HG02840 (cell line): ENCODE measurements at regions not wholly inside any gene's neighbourhood (a gene's known extent, or its start where the extent isn't known, plus 50 kb on each side); places are given as distances from the start of the nearest gene placed in this dataset.

Source experiments
- ATAC-seq: cut with Tn5 transposase; IDR thresholded peaks from one replicate; pipeline ENCODE4 v1.9.1; 2021; ENCODE audit warnings: mild to moderate bottlenecking, moderate library complexity, moderate number of reproducible peaks; ENCODE audit not compliant: unreplicated experiment, low FRiP score

DNA sequence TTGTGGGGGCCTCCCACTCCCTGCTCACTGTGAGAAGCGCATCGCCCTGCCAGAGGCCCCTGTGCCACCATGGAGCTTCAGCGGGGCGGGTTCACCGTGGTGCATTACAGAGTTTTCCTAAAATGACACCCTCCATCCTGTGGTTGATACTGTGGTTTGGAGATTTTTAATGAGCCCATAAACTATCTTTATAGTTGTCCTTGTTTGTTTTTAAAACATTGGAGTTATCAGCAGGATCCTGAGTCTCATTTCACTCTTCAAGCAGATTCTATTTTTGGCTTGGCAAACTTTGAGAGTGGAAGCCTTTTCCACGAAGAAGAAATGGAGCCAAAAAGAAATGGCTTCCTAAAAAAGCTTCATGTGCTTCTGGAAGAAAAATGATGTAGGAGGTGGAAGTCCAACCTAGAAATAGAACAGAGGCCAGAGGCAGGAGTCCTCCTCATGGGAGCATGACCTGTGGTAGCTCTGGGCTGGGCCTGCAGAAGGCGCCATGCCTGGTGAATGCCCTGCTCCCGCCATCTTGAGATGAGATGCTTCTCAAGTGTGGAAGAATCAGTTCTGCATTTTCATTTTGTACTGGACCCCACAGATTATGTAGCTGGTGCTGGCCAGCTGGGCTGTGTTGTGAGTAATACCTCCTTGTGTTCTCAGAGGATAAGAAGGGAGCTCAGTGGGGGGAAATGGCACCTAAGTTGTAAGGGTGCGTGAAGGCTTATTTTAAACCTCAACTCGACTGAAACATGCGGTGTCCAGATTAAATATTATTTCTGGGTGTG, 79.0 kb upstream of the RAI14 start:
- ATAC-seq = no peak

- ATAC-seq = no peak
These were observed 77.2 kb upstream of the RAI14 start for GRCh38 chr5:34578962-34579361.

DNA sequence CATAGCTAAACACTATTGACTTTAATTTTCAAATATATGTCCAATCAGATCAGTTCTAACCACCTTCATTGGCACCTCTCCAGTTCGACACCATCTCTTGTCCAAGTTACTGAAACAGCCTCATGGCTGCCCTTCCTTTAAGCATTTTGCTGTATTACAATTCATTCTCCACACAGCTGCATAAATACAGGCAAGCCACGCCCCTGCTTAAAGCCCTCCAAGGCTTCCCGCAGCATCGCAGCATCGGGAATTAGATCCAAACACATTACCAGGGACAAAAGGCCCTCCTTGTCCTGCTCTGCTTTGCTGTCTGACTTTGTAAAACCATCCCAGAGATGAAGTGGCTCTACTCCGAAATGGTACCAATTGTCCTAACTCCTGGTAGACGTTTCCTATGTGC, 75.1 kb upstream of the RAI14 start:
- no peak for ATAC-seq

GRCh38 chr5:34582371-34582770, 73.8 kb upstream of the RAI14 start:
- no peak for ATAC-seq

- ATAC-seq = no peak
These were observed 73.0 kb upstream of the RAI14 start for GRCh38 chr5:34583167-34583566.

- no peak for ATAC-seq
These were observed 72.0 kb upstream of the RAI14 start for GRCh38 chr5:34584165-34584564.

- ATAC-seq = no peak
These were observed 70.5 kb upstream of the RAI14 start for GRCh38 chr5:34585601-34586104.

- no peak for ATAC-seq
These were observed 69.8 kb upstream of the RAI14 start for GRCh38 chr5:34586117-34586885.

DNA sequence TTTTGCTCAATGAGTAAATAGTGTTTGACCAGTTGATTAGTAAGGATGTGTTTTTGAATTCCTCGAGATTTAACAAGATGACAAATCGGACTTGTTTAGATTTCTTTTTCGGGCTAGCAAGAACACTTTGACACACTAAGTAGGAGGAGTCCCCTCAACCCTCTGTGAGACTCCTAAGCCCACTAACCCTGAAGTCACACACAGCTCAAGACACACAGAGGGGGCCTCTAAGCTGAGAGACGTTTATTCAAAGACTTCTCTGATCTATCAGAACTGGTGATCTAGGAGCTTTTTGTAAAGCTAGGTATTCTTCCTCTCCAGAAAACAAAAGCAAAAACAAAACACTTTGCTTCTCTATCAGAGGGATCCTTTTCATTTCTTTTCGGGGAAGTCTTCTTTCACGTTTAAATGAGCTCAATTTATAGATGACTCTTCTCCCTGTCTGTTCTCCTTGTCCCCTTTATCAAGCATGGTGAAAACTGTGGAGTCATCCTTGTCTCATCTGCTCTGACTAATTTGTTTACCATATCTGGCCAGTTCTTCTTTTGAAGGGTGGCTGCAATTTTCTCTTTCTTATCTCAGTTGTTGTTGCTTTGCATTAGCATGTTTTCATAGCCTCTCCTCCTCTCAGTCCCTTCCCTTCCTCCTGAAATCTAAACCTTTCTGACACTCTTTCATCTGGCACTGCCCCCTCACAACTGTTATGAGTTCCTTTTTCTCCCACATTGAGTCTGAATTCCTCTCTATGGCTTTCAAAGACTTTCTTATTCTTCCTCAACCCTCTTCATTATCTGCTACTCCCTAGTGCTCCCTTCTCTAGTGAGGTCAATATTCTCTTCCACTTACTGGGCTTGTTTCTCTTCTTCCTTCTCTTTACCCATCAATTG, 68.5 kb upstream of the RAI14 start:
- no peak for ATAC-seq

DNA sequence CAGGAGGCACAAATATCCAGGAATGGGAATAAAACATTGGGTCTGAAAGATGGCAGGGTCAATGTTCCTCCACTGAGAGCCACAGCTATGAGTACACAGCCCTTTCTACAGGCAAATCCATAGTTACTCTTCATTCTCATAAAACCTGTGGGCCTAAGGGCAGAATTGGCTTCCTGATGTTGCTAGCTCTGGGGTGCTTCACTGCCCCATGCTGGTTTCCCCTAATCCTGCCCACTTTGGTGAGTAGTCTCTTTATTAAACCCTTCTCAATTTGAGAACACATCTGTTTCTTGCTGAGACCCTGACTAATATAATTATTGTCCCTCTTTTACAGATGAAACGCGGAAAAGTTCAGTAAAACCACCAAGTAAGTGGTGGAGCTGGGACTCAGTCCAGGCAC, 66.3 kb upstream of the RAI14 start:
- ATAC-seq = no peak

DNA sequence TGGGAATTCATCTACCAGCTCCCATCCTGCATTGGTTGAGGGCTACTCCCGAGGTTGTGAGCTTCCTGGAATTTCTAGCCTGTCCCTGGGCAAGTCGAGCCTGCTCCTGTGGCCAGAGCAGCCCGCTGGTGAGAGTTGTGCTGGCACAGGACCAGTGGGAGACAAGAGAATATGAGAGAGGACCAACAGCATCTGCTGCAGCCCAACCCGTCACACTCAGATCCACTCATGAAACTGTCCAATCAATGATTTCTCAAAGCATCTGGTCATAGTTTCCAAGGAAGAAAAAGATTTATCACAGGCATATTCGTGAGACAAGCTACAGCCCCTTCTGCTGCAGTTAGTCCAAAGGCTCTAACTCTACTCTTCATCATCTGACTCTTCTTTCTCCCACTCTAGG, 64.4 kb upstream of the RAI14 start:
- no peak for ATAC-seq

DNA sequence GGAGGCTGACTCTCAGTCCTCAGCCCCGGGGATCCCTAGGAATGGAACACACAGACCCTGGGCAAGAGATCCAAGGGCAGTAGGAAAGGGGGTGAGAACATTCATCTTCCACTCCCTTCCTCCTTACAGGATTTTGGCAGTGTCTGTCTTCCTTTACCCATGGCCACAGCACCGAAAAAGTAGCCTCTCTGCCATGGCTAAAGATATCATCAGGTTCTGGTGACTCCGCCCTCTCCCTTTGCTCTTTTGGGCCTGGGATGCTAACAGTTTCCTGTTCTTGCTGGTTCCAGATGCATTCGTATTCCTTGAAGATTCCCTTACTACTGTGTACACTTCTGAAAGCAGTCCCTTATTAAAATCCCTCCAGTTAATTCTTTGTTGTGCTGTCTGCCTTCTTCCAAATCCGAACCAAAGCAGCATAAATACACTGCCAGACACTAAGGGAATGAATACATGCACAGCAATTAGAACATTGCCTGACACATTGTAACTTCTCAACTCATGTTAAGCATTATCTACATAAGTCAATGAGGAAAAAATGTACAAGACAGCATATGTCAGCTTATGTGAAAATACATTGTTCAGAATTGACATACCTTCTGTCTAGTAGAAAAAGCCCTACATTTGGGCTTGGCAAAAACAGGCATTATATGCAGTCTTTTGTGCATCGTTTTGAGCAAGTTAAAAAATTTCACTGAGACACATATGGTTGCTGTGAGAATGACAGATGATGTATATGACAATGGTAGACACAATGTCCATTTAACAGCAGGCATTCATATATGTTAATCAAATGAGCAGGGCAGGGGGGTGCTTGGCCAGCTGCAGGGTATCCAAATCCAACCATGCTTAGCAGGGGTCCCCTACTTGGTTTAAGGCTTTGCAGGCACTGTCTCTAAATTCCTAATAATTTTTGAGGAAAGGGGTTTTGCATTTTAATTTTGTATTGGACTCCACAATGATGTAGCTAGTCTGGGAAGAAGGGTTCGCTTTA, 58.8 kb upstream of the RAI14 start:
- ATAC-seq = no peak

DNA sequence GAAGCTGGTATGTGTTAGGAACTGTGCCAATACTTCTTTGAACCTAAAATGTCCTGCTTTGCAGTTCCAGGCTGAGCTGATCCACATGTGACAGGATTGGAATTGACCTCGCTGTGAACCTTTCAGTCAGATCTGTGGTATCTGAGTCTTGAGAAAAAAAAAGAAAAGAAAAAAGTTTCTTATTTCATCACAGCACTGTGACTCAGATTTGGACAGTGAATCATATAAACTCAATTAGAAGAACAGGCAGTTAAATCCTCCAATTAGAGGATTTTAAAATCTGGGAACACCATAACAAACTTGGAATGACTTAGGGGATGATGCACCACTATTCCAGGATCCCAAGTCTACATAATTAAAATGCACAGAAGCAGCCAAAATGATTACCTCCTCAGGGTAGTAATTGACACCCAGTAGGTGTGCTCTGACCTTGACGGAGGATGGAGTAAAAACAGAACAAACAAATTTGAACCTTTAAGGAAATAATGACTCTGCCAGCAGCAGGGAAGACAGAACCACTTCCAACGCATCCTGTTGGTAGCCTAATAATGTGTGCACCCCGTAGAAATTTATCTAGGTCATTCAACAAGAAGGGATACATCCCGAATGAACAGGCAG, 57.8 kb upstream of the RAI14 start:
- ATAC-seq = no peak

DNA sequence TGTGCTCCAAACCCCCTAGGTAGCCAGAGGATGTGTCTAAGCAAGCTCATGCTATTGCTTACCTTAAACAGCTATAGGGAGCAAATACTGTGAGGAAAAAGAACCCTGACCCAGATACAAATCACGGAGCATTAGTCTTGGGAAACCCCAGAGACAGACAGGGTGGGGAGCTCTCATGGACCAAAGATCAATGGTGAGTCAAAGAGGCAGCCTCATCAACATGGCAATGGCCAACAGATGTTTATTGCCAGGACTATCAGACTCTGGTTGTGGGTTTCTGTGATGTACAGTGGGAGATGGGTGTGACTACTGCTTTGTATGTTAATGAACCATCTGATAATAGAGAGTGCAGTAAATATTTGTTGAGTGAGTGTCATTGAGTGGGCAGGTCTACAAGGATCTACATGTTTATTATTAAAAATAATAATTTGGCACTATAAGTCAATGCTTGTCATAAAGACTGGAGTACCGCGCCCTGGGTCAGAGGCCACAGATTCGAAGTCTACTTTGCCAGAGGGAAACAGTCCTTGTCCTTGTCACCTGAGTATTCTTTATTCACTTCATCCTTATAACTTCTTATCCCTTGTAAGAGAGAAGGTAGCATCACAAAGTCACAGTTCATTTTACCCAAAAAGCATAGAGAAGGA, 56.5 kb upstream of the RAI14 start:
- no peak for ATAC-seq

DNA sequence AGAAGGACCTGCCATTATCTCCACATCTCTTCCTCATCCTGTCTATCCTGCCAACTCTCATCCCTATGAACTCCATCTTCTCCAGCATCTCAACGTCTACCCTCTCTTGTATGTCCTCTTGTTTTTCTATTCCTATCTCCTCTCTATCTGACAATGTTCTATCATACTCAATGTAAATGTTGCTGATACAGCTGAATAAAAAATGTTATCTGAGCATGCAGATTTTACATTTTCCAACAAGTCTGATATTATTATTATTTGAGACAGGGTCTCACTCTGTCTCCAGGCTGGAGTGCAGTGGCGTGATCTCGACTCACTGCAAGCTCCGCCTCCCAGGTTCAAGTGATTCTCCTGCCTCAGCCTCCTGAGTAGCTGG, 56.0 kb upstream of the RAI14 start:
- ATAC-seq = no peak

DNA sequence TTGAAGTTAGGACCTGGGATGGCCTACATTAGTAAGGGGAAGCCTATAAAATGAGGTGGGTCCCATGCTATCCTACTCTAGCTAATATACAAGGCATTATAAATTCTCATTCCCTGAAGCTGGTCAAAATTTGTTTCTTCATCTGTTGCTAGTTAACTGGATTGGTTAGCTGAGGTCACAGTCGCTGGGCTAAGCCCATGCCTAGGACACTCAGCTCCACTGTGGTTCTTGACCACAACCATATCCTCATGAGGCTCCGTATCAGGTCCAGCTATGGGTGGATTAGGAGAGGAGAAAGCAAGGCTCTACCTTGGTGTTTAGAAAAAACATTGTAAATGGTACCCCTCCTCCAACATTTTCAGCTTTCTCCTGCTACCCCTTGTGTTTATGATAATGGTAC, 52.8 kb upstream of the RAI14 start:
- ATAC-seq = no peak

DNA sequence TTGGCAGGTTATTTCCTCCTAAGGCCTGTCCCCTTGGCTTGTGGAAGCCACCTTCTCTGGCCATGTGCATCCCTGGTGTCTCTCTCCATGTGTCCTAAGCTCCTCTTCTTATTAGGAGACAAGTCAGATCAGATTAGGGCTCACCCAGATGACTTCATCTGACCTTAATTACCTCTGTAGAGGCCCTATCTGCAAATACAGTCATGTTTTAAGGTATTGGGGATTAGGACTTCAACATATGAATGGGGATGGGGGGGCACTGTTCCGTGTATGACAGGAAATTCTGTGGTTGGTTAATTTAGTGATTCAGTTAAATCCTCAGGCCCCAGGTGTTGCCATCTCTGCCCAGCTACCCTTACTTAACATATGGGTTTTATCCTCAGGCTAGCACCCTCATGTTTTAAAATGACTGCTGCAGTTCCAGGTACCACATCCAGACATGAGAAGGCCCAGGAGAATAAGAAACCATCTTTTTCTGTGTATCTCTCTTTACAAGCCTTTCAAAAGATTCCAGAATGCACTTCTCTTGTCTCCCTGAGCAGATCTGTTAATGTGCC, 51.9 kb upstream of the RAI14 start:
- no peak for ATAC-seq

DNA sequence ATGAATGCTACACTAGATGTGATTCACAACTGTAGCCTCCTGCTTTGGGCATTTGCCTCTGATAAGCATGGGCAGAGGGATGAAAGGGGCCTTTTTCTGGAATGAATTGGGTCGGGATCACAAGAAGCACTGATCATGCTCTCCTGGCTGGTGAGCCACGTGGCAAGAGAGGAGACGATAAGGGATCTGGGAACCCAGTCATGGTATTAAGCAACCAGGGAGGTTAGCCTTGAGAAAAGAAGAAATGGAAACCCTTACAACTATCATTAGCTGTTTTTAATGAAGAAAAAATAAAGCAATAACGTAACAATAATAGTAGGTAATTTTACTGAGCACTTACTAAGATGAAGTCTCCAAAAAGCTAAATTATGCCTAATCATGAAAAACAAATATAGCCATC, 50.0 kb upstream of the RAI14 start:
- no peak for ATAC-seq
